ENCODE measurements at regions not wholly inside any gene's neighbourhood (a gene's known extent, or its start where the extent isn't known, plus 50 kb on each side); places are given as distances from the start of the nearest gene placed in this dataset.

DNA sequence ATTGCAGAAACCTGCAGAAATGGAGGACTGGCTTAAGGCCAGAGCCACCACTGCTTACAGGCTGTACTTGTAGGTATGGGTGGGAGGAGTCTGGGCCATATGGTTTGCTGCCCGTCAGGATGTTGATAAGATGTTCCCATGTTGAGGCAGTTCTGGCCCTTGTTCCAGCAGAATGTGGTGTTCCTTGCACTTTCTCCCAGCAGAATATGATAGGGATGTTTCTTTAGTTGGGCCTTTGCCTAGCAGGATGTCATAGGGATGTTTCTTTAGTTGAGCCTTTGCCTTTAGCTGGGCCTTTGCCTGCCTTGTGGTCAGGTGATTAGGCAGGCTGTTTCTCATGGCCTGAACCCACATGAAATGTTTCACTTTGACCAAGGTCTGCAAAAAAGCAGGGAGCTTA is 139.1 kb upstream of the PAQR3 start:
- H3K9me3 Mint-ChIP-seq: peaks cover 19% of the 10 kb centered on the region
- no peak for DNase-seq (ENCODE audit: low read depth, low spot score)
- no peak overlapping the region for H3K27ac Mint-ChIP-seq (ENCODE audit: unreplicated experiment)
- no peak overlapping the region for H3K4me3 Mint-ChIP-seq
- peaks cover 12% of the 10 kb centered on the region for H3K4me1 Mint-ChIP-seq
- peaks cover 7% of the 10 kb centered on the region for H3K36me3 Mint-ChIP-seq (ENCODE audit: low read depth)
- no peaks in the 10 kb centered on the region for H3K27me3 Mint-ChIP-seq (ENCODE audit: low read depth)
- TF ChIP-seq, protein P1, sequence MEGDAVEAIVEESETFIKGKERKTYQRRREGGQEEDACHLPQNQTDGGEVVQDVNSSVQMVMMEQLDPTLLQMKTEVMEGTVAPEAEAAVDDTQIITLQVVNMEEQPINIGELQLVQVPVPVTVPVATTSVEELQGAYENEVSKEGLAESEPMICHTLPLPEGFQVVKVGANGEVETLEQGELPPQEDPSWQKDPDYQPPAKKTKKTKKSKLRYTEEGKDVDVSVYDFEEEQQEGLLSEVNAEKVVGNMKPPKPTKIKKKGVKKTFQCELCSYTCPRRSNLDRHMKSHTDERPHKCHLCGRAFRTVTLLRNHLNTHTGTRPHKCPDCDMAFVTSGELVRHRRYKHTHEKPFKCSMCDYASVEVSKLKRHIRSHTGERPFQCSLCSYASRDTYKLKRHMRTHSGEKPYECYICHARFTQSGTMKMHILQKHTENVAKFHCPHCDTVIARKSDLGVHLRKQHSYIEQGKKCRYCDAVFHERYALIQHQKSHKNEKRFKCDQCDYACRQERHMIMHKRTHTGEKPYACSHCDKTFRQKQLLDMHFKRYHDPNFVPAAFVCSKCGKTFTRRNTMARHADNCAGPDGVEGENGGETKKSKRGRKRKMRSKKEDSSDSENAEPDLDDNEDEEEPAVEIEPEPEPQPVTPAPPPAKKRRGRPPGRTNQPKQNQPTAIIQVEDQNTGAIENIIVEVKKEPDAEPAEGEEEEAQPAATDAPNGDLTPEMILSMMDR (conservative IDR thresholded peaks at IDR 0.05): no peak

DNA sequence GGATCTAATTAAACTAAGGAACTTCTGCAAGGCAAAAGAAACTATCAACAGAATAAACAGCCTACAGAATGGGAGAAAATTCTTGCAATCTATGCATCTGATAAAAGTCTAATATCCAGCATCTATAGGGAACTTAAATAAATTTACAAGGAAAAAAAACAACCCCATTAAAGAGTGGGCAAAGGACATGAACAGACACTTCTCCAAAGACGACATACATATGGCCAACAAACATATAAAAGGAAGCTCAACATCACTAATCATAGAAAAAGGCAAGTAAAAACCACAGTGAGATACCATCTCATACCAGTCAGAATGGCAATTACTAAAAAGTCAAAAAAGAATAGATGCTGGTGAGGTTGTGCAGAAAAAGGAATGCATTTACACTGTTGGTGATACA is 134.8 kb upstream of the PAQR3 start:
- H3K27ac Mint-ChIP-seq (ENCODE audit: unreplicated experiment): no peak overlapping the region
- H3K4me1 Mint-ChIP-seq: peaks cover under 1% of the 10 kb centered on the region
- peaks cover 17% of the 10 kb centered on the region for H3K9me3 Mint-ChIP-seq
- peaks cover 6% of the 10 kb centered on the region for H3K36me3 Mint-ChIP-seq (ENCODE audit: low read depth)
- H3K4me3 Mint-ChIP-seq: no peak overlapping the region
- TF ChIP-seq, protein P1 (conservative IDR thresholded peaks at IDR 0.05): no peak
- no peak for DNase-seq (ENCODE audit: low read depth, low spot score)
- H3K27me3 Mint-ChIP-seq (ENCODE audit: low read depth): no peaks in the 10 kb centered on the region

DNA sequence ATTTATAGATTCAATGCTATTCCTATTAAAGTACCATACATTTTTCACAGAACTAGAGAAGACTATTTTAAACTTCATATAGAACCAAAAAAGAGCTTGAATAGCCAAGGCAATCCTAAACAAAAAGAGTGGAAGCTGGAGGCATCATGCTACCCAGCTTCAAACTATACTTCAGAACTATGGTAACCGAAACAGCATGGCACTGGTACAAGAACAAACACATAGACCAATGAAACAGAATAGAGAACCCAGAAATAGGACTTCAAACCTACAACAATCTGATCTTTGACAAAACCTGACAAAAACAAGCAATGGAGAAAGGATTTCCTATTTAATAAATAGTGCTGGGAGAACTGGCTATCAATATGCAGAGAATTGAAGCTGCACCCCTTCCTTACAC is 134.2 kb upstream of the PAQR3 start:
- no peaks in the 10 kb centered on the region for H3K27me3 Mint-ChIP-seq (ENCODE audit: low read depth)
- H3K4me1 Mint-ChIP-seq: no peaks in the 10 kb centered on the region
- peaks cover 17% of the 10 kb centered on the region for H3K9me3 Mint-ChIP-seq
- no peak overlapping the region for H3K27ac Mint-ChIP-seq (ENCODE audit: unreplicated experiment)
- peaks cover 6% of the 10 kb centered on the region for H3K36me3 Mint-ChIP-seq (ENCODE audit: low read depth)
- TF ChIP-seq, protein P1 (conservative IDR thresholded peaks at IDR 0.05): no peak
- DNase-seq (ENCODE audit: low read depth, low spot score): no peak
- no peak overlapping the region for H3K4me3 Mint-ChIP-seq

DNA sequence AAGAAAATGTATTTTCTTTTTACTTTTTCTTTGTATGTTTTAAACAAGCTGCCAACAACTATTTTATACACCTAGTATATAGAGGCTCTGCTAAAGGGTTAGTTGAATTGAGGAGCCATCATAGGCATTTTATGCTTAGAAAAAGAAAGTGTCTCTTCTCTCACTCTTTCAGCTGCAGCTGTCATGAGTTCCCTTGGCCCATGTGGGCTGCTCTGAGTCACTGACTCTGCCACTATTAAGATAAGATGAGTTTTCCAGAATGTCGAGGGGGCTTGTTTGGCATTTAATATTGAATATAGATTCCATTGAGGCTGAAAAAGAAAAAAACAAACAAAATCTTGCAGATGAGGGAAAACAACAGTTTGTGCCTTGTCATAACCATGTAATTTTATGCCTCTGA is 126.0 kb upstream of the PAQR3 start:
- H3K4me1 Mint-ChIP-seq: peaks cover 12% of the 10 kb centered on the region
- H3K27ac Mint-ChIP-seq (ENCODE audit: unreplicated experiment): no peak overlapping the region
- H3K9me3 Mint-ChIP-seq: no peaks in the 10 kb centered on the region
- TF ChIP-seq, protein P1 (conservative IDR thresholded peaks at IDR 0.05): no peak
- no peak overlapping the region for H3K4me3 Mint-ChIP-seq
- DNase-seq (ENCODE audit: low read depth, low spot score): no peak
- peaks cover 7% of the 10 kb centered on the region for H3K27me3 Mint-ChIP-seq (ENCODE audit: low read depth)
- H3K36me3 Mint-ChIP-seq (ENCODE audit: low read depth): peaks cover 3% of the 10 kb centered on the region

DNA sequence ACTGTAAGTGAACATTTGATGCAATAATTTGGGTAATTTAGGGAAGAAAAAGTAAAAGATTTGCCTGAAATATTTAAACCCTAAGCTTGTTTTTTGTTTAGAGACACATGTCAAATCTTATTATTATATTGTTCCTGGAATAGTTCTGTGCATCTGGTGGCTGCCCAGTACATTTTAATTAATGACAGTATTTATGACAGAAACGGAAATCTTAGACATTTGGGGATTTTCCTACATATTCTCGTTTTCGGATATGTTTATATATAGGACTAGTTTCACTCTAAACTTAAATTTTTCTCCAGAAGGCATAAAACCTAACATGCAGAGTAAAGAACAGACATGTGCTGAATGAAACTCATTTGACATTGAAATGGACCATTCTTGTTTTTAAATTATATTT is 125.6 kb upstream of the PAQR3 start:
- TF ChIP-seq, protein P1 (conservative IDR thresholded peaks at IDR 0.05): no peak
- H3K27me3 Mint-ChIP-seq (ENCODE audit: low read depth): peaks cover 7% of the 10 kb centered on the region
- no peak overlapping the region for H3K27ac Mint-ChIP-seq (ENCODE audit: unreplicated experiment)
- DNase-seq (ENCODE audit: low read depth, low spot score): no peak
- peaks cover 14% of the 10 kb centered on the region for H3K4me1 Mint-ChIP-seq
- H3K9me3 Mint-ChIP-seq: no peaks in the 10 kb centered on the region
- H3K36me3 Mint-ChIP-seq (ENCODE audit: low read depth): peaks cover 3% of the 10 kb centered on the region
- H3K4me3 Mint-ChIP-seq: no peak overlapping the region

Measured in neural crest cell (in vitro differentiated cells).